ENCODE measurements at regions not wholly inside any gene's neighbourhood (a gene's known extent, or its start where the extent isn't known, plus 50 kb on each side); places are given as distances from the start of the nearest gene placed in this dataset.
"Not testable (repeated sequence)": the region's sequence is repeated elsewhere in the genome, so short reads cannot be mapped to it uniquely, and the experiment has no call there.

- no peak for DNase-seq
- TF ChIP-seq CTCF (IDR thresholded peaks at IDR 0.05) = no peak
- intact Hi-C loops (cut with DNase I) = loop anchor here in 2 of 10 donors (2.0 to 5.0 kb wide), 2 partner anchors 40 to 69 kb away; partner anchors contain the start of gene ST3GAL6 (in 1 of the 2)
Observed at GRCh38 chr3:98692787-98693473, 70.2 kb upstream of the ST3GAL6 start.

GRCh38 chr3:98695796-98696195 lies 67.3 kb upstream of the ST3GAL6 start:
- ATAC-seq (no peak), DNase-seq (no peak)
- TF ChIP-seq CTCF (IDR thresholded peaks at IDR 0.05) = no peak
- no peaks in the 10 kb centered on the region for H3K36me3 ChIP-seq
- H3K4me3 ChIP-seq = no peak overlapping the region
- intact Hi-C loops (cut with DNase I) = no loop called here
- H3K27ac ChIP-seq = no peak overlapping the region
- no peaks in the 10 kb centered on the region for H3K27me3 ChIP-seq
- no peaks in the 10 kb centered on the region for H3K9me3 ChIP-seq
- peaks cover 0 to 16% (median 0%) of the 10 kb centered on the region in 9 donors for H3K4me1 ChIP-seq

More at GRCh38 chr3:98692787-98693473, 70.2 kb upstream of the ST3GAL6 start:
- peaks cover 0 to 1% (median 0%) of the 10 kb centered on the region in 11 donors for H3K9me3 ChIP-seq
- no peaks in the 10 kb centered on the region for H3K36me3 ChIP-seq
- no peaks in the 10 kb centered on the region for H3K27me3 ChIP-seq
- ATAC-seq = peak in 7 of 8 donors; percentile 61 to 91 (median 84)
- 51 to 59% methylated on average over 4 of the region's 4 CpGs for WGBS, 2 donors
- peak overlapping the region in 8 of 10 donors; percentile 0 to 80 (median 60) for H3K27ac ChIP-seq
- no peak overlapping the region for H3K4me3 ChIP-seq
- peaks cover 0 to 16% (median 0%) of the 10 kb centered on the region in 9 donors for H3K4me1 ChIP-seq

- H3K9me3 ChIP-seq; H3K36me3 ChIP-seq; H3K27me3 ChIP-seq; H3K27ac ChIP-seq; H3K4me3 ChIP-seq; DNase-seq; intact Hi-C loops (cut with DNase I); ATAC-seq: not testable (repeated sequence)
- peaks cover 0 to 16% (median 0%) of the 10 kb centered on the region in 9 donors for H3K4me1 ChIP-seq
- 74 to 85% methylated on average over 3 of the region's 3 CpGs for WGBS, 2 donors
Observed at GRCh38 chr3:98696296-98696695, 66.8 kb upstream of the ST3GAL6 start.

GRCh38 chr3:98697225-98697624 lies 65.9 kb upstream of the ST3GAL6 start:
- DNase-seq = no peak
- intact Hi-C loops (cut with DNase I) = no loop called here
- Histone ChIP-seq H3K27ac (no peak overlapping the region), H3K4me1 (peaks cover 0 to 14% (median 0%) of the 10 kb centered on the region in 9 donors), H3K4me3 (no peak overlapping the region), H3K9me3 (no peaks in the 10 kb centered on the region), H3K27me3 (no peaks in the 10 kb centered on the region), H3K36me3 (no peaks in the 10 kb centered on the region)
- TF ChIP-seq CTCF (IDR thresholded peaks at IDR 0.05) = no peak
- no peak for ATAC-seq
- 93 to 94% methylated on average over 2 of the region's 2 CpGs for WGBS, 2 donors

- no peaks in the 10 kb centered on the region for H3K4me1 ChIP-seq
- H3K36me3 ChIP-seq = no peaks in the 10 kb centered on the region
- DNase-seq = no peak
- TF ChIP-seq CTCF (IDR thresholded peaks at IDR 0.05) = no peak
- no peaks in the 10 kb centered on the region for H3K9me3 ChIP-seq
- no peak for ATAC-seq
- no peak overlapping the region for H3K4me3 ChIP-seq
- no peak overlapping the region for H3K27ac ChIP-seq
- WGBS, 2 donors = 95% methylated on average over 2 of the region's 2 CpGs
- intact Hi-C loops (cut with DNase I) = no loop called here
- H3K27me3 ChIP-seq = no peaks in the 10 kb centered on the region
Observed at GRCh38 chr3:98699132-98699531, 64.0 kb upstream of the ST3GAL6 start.

All from heart right ventricle (tissue), 16 donors.